Peyer's patch (tissue), 4 donors: ENCODE measurements at regions not wholly inside any gene's neighbourhood (a gene's known extent, or its start where the extent isn't known, plus 50 kb on each side); places are given as distances from the start of the nearest gene placed in this dataset.

Source experiments
- CTCF ChIP-seq, 6 experiments: fragments of 450-650 bp in 4 of 6; fragments of 200-600 bp in 2 of 6; sonication (generic) in 1 of 6; IDR thresholded peaks; one replicate each; pipeline ENCODE4 v1.5.1; 2017 to 2019; ENCODE audit warnings: antibody characterized with exemption in 6 of 6, mild to moderate bottlenecking in 3 of 6, moderate library complexity in 1 of 6
- POLR2A ChIP-seq, 2 donors: fragments of 450-650 bp; IDR thresholded peaks; one replicate each; pipeline ENCODE4 v1.5.1; 2017; ENCODE audit warnings: antibody characterized with exemption in 2 of 2, mild to moderate bottlenecking in 2 of 2, moderate library complexity in 2 of 2

- TF ChIP-seq CTCF (IDR thresholded peaks at IDR 0.05) = no peak
- TF ChIP-seq POLR2A (IDR thresholded peaks at IDR 0.05) = no peak
These were observed 177.5 kb upstream of the NREP start for GRCh38 chr5:111934511-111934910.
